SK-N-SH treated with all-trans-retinoic acid at 6 μM for 48 hours (cell line): ENCODE measurements at regions not wholly inside any gene's neighbourhood (a gene's known extent, or its start where the extent isn't known, plus 50 kb on each side); places are given as distances from the start of the nearest gene placed in this dataset.

Source experiments
- ATAC-seq: fragments of 200-7000 bp; cut with Tn5 transposase; 3 replicates; pipeline ENCODE4 v1.9.1; 2020; ENCODE audit warnings: mild to moderate bottlenecking, moderate library complexity
- ARNTL ChIP-seq: fragments of 450-650 bp; formaldehyde crosslinking; IDR thresholded peaks from 2 replicates; pipeline ENCODE4 v1.5.0; 2020; ENCODE audit warnings: low read depth, mild to moderate bottlenecking, moderate library complexity, borderline replicate concordance
- BACH2 ChIP-seq: fragments of 250-450 bp; sonication (Bioruptor Pico); IDR thresholded peaks from 2 replicates; pipeline ENCODE4 v1.9.0; 2021; ENCODE audit warnings: mild to moderate bottlenecking, borderline replicate concordance
- CREB5 ChIP-seq: fragments of 250-450 bp; sonication (Bioruptor Pico); IDR thresholded peaks from 2 replicates; pipeline ENCODE4 v1.5.1; 2020; ENCODE audit warnings: low read depth, mild to moderate bottlenecking, moderate library complexity
- CSDC2 ChIP-seq: fragments of 250-450 bp; sonication (Bioruptor Pico); IDR thresholded peaks from 2 replicates; pipeline ENCODE4 v1.5.0; 2020; ENCODE audit warnings: mild to moderate bottlenecking, moderate library complexity
- CSRNP3 ChIP-seq: fragments of 250-450 bp; sonication (Bioruptor Pico); IDR thresholded peaks from 2 replicates; pipeline ENCODE4 v1.5.1; 2021; ENCODE audit warnings: mild to moderate bottlenecking, moderate library complexity
- ESRRG ChIP-seq: fragments of 250-450 bp; sonication (Bioruptor Pico); IDR thresholded peaks from 2 replicates; pipeline ENCODE4 v1.6.1; 2021; ENCODE audit warnings: mild to moderate bottlenecking
- ISL1 ChIP-seq: fragments of 250-450 bp; sonication (Bioruptor Pico); IDR thresholded peaks from 2 replicates; pipeline ENCODE4 v2.1.2; 2022; ENCODE audit warnings: mild to moderate bottlenecking, moderate library complexity
- OSR1 ChIP-seq: fragments of 250-450 bp; sonication (Bioruptor Pico); IDR thresholded peaks from 2 replicates; pipeline ENCODE4 v1.8.0; 2022; ENCODE audit warnings: moderate library complexity, mild to moderate bottlenecking, inconsistent platforms
- PATZ1 ChIP-seq: fragments of 250-450 bp; sonication (Bioruptor Pico); IDR thresholded peaks from 2 replicates; pipeline ENCODE4 v1.8.0; 2020; ENCODE audit warnings: mild to moderate bottlenecking, moderate library complexity, borderline replicate concordance
- POU6F1 ChIP-seq: fragments of 250-450 bp; sonication (Bioruptor Pico); IDR thresholded peaks from 2 replicates; pipeline ENCODE4 v1.8.0; 2021; ENCODE audit warnings: low read depth, mild to moderate bottlenecking, moderate library complexity, borderline replicate concordance
- PPARA ChIP-seq: fragments of 250-450 bp; sonication (Bioruptor Pico); IDR thresholded peaks from 2 replicates; pipeline ENCODE4 v1.5.0; 2020; ENCODE audit warnings: mild to moderate bottlenecking, borderline replicate concordance
- RARB ChIP-seq: fragments of 250-450 bp; sonication (Bioruptor Pico); IDR thresholded peaks from 2 replicates; pipeline ENCODE4 v1.8.0; 2021; ENCODE audit warnings: mild to moderate bottlenecking, moderate library complexity
- SNAI2 ChIP-seq: fragments of 250-450 bp; sonication (Bioruptor Pico); IDR thresholded peaks from 2 replicates; pipeline ENCODE4 v1.5.0; 2020; ENCODE audit warnings: mild to moderate bottlenecking, moderate library complexity
- TCF4 ChIP-seq: fragments of 250-450 bp; sonication (Bioruptor Pico); IDR thresholded peaks from 2 replicates; pipeline ENCODE4 v1.8.0; 2021; ENCODE audit warnings: mild to moderate bottlenecking, moderate library complexity, borderline replicate concordance
- TOX ChIP-seq: fragments of 250-450 bp; sonication (Bioruptor Pico); IDR thresholded peaks from 2 replicates; pipeline ENCODE4 v1.8.0; 2021; ENCODE audit warnings: mild to moderate bottlenecking, moderate library complexity, borderline replicate concordance
- TSHZ2 ChIP-seq: fragments of 250-450 bp; sonication (Bioruptor Pico); IDR thresholded peaks from 2 replicates; pipeline ENCODE4 v1.5.0; 2020; ENCODE audit warnings: mild to moderate bottlenecking, moderate library complexity
- ZFP3 ChIP-seq: fragments of 250-450 bp; sonication (Bioruptor Pico); IDR thresholded peaks from 2 replicates; pipeline ENCODE4 v1.5.0; 2020; ENCODE audit warnings: mild to moderate bottlenecking, moderate library complexity
- ZFP30 ChIP-seq: fragments of 450-650 bp; formaldehyde crosslinking; IDR thresholded peaks from 2 replicates; pipeline ENCODE4 v1.5.0; 2022; ENCODE audit warnings: mild to moderate bottlenecking, moderate library complexity
- ZNF565 ChIP-seq: fragments of 450-650 bp; formaldehyde crosslinking; conservative IDR thresholded peaks from 2 replicates; pipeline ENCODE4 v1.5.0; 2020; ENCODE audit warnings: low read depth, mild to moderate bottlenecking, moderate library complexity
- ZNF8 ChIP-seq: fragments of 450-650 bp; formaldehyde crosslinking; IDR thresholded peaks from 2 replicates; pipeline ENCODE4 v1.5.0; 2020; ENCODE audit warnings: mild to moderate bottlenecking, moderate library complexity

GRCh38 chr13:105984646-105985045 is 550.8 kb downstream of the EFNB2 start:
- no peak for ATAC-seq

GRCh38 chr13:105984236-105984635 is 551.2 kb downstream of the EFNB2 start:
- ATAC-seq: no peak
- TF ChIP-seq PATZ1: no peak
- no peak for TF ChIP-seq RARB (CRISPR knock-in tag)
- no peak for TF ChIP-seq CREB5 (CRISPR knock-in tag)
- no peak for TF ChIP-seq OSR1
- TF ChIP-seq ZFP30: no peak
- TF ChIP-seq ZNF8 (CRISPR knock-in tag): no peak
- TF ChIP-seq CSDC2: no peak
- TF ChIP-seq ARNTL (CRISPR knock-in tag): no peak
- TF ChIP-seq SNAI2 (CRISPR knock-in tag): no peak
- TF ChIP-seq PPARA: no peak
- no peak for TF ChIP-seq TCF4 (CRISPR knock-in tag)
- no peak for TF ChIP-seq TSHZ2 (CRISPR knock-in tag)

More at GRCh38 chr13:105984646-105985045, 550.8 kb downstream of the EFNB2 start:
- TF ChIP-seq PPARA (no peak), TCF4 (CRISPR knock-in tag) (no peak), PATZ1 (no peak), ZNF8 (CRISPR knock-in tag) (no peak), CSDC2 (no peak), ZNF565 (CRISPR knock-in tag) (no peak), ZFP30 (no peak), CSRNP3 (no peak), ARNTL (CRISPR knock-in tag) (no peak), POU6F1 (CRISPR knock-in tag) (no peak), ZFP3 (CRISPR knock-in tag) (no peak), OSR1 (no peak), ISL1 (CRISPR knock-in tag) (no peak), TOX (CRISPR knock-in tag) (no peak), ESRRG (CRISPR knock-in tag) (no peak), CREB5 (CRISPR knock-in tag) (no peak), BACH2 (CRISPR knock-in tag) (no peak)
- TF ChIP-seq, all 23 proteins: peak for 0
